Mucosa of stomach (tissue), 1 donor: ENCODE measurements at regions not wholly inside any gene's neighbourhood (a gene's known extent, or its start where the extent isn't known, plus 50 kb on each side); places are given as distances from the start of the nearest gene placed in this dataset.
"Not testable (repeated sequence)": the region's sequence is repeated elsewhere in the genome, so short reads cannot be mapped to it uniquely, and the experiment has no call there.

Experiments used
- H3K27me3 ChIP-seq: one replicate; pipeline ENCODE4 v1.7.0; 2013; ENCODE audit warnings: mild to moderate bottlenecking, low read length; ENCODE audit not compliant: control insufficient read depth, insufficient read depth
- H3K36me3 ChIP-seq: one replicate; pipeline ENCODE4 v1.7.0; 2013; ENCODE audit warnings: low read length; ENCODE audit not compliant: control insufficient read depth, insufficient read depth
- H3K4me1 ChIP-seq: one replicate; pipeline ENCODE4 v1.7.0; 2013; ENCODE audit warnings: mild to moderate bottlenecking, low read length; ENCODE audit not compliant: control insufficient read depth, insufficient read depth
- H3K4me3 ChIP-seq: one replicate; pipeline ENCODE4 v1.7.0; 2013; ENCODE audit warnings: low read length
- H3K9ac ChIP-seq: one replicate; pipeline ENCODE4 v1.7.0; 2013; ENCODE audit warnings: mild to moderate bottlenecking, low read length, moderate library complexity
- H3K9me3 ChIP-seq: one replicate; pipeline ENCODE4 v1.7.0; 2013; ENCODE audit warnings: mild to moderate bottlenecking, low read length, moderate library complexity; ENCODE audit not compliant: control insufficient read depth
- donor health status: Pancreatic carcinoma.

GRCh38 chr4:118461435-118461834 lies 108.6 kb upstream of the PRSS12 start:
- not testable (repeated sequence) for H3K9me3 ChIP-seq, H3K4me3 ChIP-seq, H3K9ac ChIP-seq, H3K36me3 ChIP-seq, H3K27me3 ChIP-seq, H3K4me1 ChIP-seq

GRCh38 chr4:118465831-118466230 lies 113.0 kb upstream of the PRSS12 start:
- H3K9me3 ChIP-seq, H3K27me3 ChIP-seq, H3K4me3 ChIP-seq, H3K36me3 ChIP-seq, H3K4me1 ChIP-seq, H3K9ac ChIP-seq: not testable (repeated sequence)

GRCh38 chr4:118474001-118474626 lies 121.3 kb upstream of the PRSS12 start:
- not testable (repeated sequence) for H3K4me3 ChIP-seq, H3K9me3 ChIP-seq, H3K4me1 ChIP-seq, H3K9ac ChIP-seq, H3K36me3 ChIP-seq, H3K27me3 ChIP-seq

- not testable (repeated sequence) for H3K36me3 ChIP-seq, H3K9ac ChIP-seq, H3K4me3 ChIP-seq, H3K9me3 ChIP-seq, H3K27me3 ChIP-seq, H3K4me1 ChIP-seq
Observed at GRCh38 chr4:118474771-118475170, 122.0 kb upstream of the PRSS12 start.

DNA sequence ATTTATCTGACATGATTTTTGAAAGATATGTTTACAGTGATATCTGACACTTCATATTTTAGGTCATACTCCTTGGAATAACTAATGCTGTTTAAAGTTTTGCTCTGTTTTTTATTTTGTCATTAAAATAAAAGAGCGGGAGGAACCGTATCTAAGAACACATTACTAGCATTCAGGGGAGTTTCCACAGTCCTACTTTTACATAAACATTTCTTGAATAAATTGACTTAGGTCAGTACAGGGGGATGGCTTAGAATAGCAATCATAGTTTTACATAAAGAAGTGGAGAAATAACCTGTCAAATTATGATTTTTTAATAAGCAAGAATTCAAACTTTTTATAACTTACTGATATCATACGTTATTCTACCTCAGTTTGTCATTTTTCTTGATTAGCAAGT lies 123.1 kb upstream of the PRSS12 start:
- not testable (repeated sequence) for H3K9me3 ChIP-seq, H3K9ac ChIP-seq, H3K27me3 ChIP-seq, H3K36me3 ChIP-seq, H3K4me1 ChIP-seq, H3K4me3 ChIP-seq

- H3K27me3 ChIP-seq, H3K9me3 ChIP-seq, H3K4me1 ChIP-seq, H3K36me3 ChIP-seq, H3K4me3 ChIP-seq, H3K9ac ChIP-seq: not testable (repeated sequence)
Observed at GRCh38 chr4:118477826-118478225, 125.0 kb upstream of the PRSS12 start.

GRCh38 chr4:118485801-118486314 lies 133.1 kb upstream of the PRSS12 start:
- not testable (repeated sequence) for H3K4me1 ChIP-seq, H3K9me3 ChIP-seq, H3K9ac ChIP-seq, H3K4me3 ChIP-seq, H3K36me3 ChIP-seq, H3K27me3 ChIP-seq

DNA sequence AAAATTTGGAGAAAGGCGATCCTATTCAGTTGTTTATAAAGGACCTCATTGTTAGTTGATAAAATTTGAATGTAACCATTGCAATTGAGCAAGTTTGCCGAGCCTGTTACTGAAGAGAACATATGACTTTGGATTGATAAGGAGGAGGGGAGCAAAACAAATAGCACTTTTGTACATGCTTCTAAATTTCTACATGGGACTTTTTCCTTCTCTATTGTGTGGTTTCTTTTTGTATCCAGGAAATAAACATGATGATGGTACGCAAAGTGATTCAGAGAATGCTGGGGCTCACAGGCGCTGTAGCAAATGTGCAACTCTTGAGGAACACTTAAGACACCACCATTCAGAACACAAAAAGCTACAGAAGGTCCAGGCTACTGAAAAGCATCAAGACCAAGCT lies 140.2 kb upstream of the PRSS12 start:
- H3K36me3 ChIP-seq, H3K4me3 ChIP-seq, H3K27me3 ChIP-seq, H3K4me1 ChIP-seq, H3K9ac ChIP-seq, H3K9me3 ChIP-seq: not testable (repeated sequence)

GRCh38 chr4:118494437-118494836 lies 141.6 kb upstream of the PRSS12 start:
- H3K9ac ChIP-seq, H3K36me3 ChIP-seq, H3K4me3 ChIP-seq, H3K4me1 ChIP-seq, H3K27me3 ChIP-seq, H3K9me3 ChIP-seq: not testable (repeated sequence)

- H3K9ac ChIP-seq, H3K4me3 ChIP-seq, H3K36me3 ChIP-seq, H3K27me3 ChIP-seq, H3K9me3 ChIP-seq, H3K4me1 ChIP-seq: not testable (repeated sequence)
Observed at GRCh38 chr4:118502967-118503366, 150.2 kb upstream of the PRSS12 start.

DNA sequence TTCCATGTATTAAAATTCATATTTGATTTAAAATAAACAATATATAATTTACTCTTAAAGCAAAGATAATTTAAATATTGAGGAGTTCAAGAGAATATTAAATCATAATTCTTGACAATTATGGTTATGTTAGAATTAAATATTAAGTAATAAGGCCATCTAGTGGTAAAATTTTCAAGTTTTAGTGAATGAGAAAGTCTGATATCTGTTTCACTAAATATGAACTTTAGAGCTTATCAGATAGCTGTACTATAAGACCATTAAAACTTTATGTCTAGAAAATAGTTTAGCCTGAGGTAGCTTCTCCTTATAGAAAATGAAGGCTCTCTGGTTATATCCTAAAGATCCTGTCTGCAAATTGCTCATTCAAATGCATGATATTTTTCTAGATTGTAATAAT lies 152.1 kb upstream of the PRSS12 start:
- not testable (repeated sequence) for H3K36me3 ChIP-seq, H3K9me3 ChIP-seq, H3K4me1 ChIP-seq, H3K27me3 ChIP-seq, H3K4me3 ChIP-seq, H3K9ac ChIP-seq

GRCh38 chr4:118505491-118505890 lies 152.7 kb upstream of the PRSS12 start:
- H3K4me3 ChIP-seq, H3K27me3 ChIP-seq, H3K9me3 ChIP-seq, H3K4me1 ChIP-seq, H3K36me3 ChIP-seq, H3K9ac ChIP-seq: not testable (repeated sequence)

DNA sequence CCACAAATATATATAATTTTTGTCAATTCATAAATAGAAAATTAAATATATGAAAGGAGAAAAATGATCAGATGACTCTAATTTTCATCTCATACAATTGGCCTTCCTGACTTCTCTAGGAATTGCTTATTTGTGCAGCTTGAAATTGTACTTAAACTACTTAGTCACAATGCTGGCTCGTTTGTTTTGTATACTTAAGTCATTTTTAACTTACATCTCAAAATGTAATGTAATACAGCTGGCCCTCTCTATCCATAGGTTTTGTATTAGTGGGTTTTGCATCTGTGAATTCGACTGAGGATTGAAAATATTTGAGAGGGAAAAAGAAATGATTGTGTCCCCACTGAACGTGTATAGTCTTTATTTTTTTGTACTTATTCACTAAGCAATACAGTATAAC lies 160.1 kb upstream of the PRSS12 start:
- H3K4me3 ChIP-seq, H3K4me1 ChIP-seq, H3K9me3 ChIP-seq, H3K27me3 ChIP-seq, H3K9ac ChIP-seq, H3K36me3 ChIP-seq: not testable (repeated sequence)
